ENCODE measurements at regions not wholly inside any gene's neighbourhood (a gene's known extent, or its start where the extent isn't known, plus 50 kb on each side); places are given as distances from the start of the nearest gene placed in this dataset.

- TF ChIP-seq, protein P1, sequence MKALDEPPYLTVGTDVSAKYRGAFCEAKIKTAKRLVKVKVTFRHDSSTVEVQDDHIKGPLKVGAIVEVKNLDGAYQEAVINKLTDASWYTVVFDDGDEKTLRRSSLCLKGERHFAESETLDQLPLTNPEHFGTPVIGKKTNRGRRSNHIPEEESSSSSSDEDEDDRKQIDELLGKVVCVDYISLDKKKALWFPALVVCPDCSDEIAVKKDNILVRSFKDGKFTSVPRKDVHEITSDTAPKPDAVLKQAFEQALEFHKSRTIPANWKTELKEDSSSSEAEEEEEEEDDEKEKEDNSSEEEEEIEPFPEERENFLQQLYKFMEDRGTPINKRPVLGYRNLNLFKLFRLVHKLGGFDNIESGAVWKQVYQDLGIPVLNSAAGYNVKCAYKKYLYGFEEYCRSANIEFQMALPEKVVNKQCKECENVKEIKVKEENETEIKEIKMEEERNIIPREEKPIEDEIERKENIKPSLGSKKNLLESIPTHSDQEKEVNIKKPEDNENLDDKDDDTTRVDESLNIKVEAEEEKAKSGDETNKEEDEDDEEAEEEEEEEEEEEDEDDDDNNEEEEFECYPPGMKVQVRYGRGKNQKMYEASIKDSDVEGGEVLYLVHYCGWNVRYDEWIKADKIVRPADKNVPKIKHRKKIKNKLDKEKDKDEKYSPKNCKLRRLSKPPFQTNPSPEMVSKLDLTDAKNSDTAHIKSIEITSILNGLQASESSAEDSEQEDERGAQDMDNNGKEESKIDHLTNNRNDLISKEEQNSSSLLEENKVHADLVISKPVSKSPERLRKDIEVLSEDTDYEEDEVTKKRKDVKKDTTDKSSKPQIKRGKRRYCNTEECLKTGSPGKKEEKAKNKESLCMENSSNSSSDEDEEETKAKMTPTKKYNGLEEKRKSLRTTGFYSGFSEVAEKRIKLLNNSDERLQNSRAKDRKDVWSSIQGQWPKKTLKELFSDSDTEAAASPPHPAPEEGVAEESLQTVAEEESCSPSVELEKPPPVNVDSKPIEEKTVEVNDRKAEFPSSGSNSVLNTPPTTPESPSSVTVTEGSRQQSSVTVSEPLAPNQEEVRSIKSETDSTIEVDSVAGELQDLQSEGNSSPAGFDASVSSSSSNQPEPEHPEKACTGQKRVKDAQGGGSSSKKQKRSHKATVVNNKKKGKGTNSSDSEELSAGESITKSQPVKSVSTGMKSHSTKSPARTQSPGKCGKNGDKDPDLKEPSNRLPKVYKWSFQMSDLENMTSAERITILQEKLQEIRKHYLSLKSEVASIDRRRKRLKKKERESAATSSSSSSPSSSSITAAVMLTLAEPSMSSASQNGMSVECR (CRISPR knock-in tag; IDR thresholded peaks at IDR 0.05): no peak
- TF ChIP-seq ZNF280A (IDR thresholded peaks at IDR 0.05; ENCODE audit: low read depth, partially characterized antibody) (no peak), ESRRA (IDR thresholded peaks at IDR 0.05; ENCODE audit: borderline replicate concordance, low read depth) (peak; percentile 96), TAF9B (IDR thresholded peaks at IDR 0.05; ENCODE audit: partially characterized antibody) (no peak), PML (IDR thresholded peaks at IDR 0.05; ENCODE audit: low read length) (no peak)
- TF ChIP-seq, protein P2, sequence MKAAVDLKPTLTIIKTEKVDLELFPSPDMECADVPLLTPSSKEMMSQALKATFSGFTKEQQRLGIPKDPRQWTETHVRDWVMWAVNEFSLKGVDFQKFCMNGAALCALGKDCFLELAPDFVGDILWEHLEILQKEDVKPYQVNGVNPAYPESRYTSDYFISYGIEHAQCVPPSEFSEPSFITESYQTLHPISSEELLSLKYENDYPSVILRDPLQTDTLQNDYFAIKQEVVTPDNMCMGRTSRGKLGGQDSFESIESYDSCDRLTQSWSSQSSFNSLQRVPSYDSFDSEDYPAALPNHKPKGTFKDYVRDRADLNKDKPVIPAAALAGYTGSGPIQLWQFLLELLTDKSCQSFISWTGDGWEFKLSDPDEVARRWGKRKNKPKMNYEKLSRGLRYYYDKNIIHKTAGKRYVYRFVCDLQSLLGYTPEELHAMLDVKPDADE (conservative IDR thresholded peaks at IDR 0.05; ENCODE audit: control insufficient read depth, low read depth, low read length): no peak
Measured at GRCh38 chr4:103786014-103786413, 66.2 kb upstream of the TACR3 start (continued).
